Lung (tissue), 11 donors: ENCODE measurements at regions not wholly inside any gene's neighbourhood (a gene's known extent, or its start where the extent isn't known, plus 50 kb on each side); places are given as distances from the start of the nearest gene placed in this dataset.

Experiments used
- ATAC-seq: fragments of 200-7000 bp; cut with Tn5 transposase; one replicate; pipeline ENCODE4 v1.9.1; 2020; ENCODE audit warnings: moderate number of reproducible peaks; ENCODE audit not compliant: insufficient read depth, low FRiP score
- DNase-seq, 3 donors: peaks; one replicate each; pipeline ENCODE4 v3.0.0-alpha.2; 2013 to 2017
- H3K27ac ChIP-seq, 2 donors: one replicate each; pipeline ENCODE4 v1.5.1; 2013; ENCODE audit warnings: mild to moderate bottlenecking in 2 of 2, moderate library complexity in 2 of 2, control low read depth in 1 of 2, inconsistent platforms in 1 of 2, low read depth in 1 of 2, low read length in 1 of 2
- H3K27me3 ChIP-seq, 3 donors: one replicate each; pipeline ENCODE4 v1.5.1; 2013; ENCODE audit warnings: low read length in 2 of 3; ENCODE audit not compliant: control insufficient read depth in 3 of 3, insufficient read depth in 3 of 3
- H3K36me3 ChIP-seq, 4 donors: one replicate each; pipeline ENCODE4 v1.5.1; 2013; ENCODE audit warnings: low read length in 4 of 4, mild to moderate bottlenecking in 1 of 4, moderate library complexity in 1 of 4; ENCODE audit not compliant: control insufficient read depth in 4 of 4, insufficient read depth in 4 of 4
- H3K4me1 ChIP-seq, 5 donors: one replicate each; pipeline ENCODE4 v1.5.1; 2013; ENCODE audit warnings: low read length in 5 of 5, mild to moderate bottlenecking in 2 of 5, moderate library complexity in 1 of 5; ENCODE audit not compliant: control insufficient read depth in 5 of 5, insufficient read depth in 5 of 5
- H3K4me3 ChIP-seq: one replicate; pipeline ENCODE4 v1.5.1; 2013; ENCODE audit warnings: mild to moderate bottlenecking, control low read depth, moderate library complexity
- H3K9ac ChIP-seq, 2 donors: one replicate each; pipeline ENCODE4 v1.5.1; 2013; ENCODE audit warnings: low read length in 2 of 2, control low read depth in 1 of 2; ENCODE audit not compliant: insufficient read depth in 1 of 2
- H3K9me3 ChIP-seq, 4 donors: one replicate each; pipeline ENCODE4 v1.5.1; 2013; ENCODE audit warnings: low read length in 3 of 4, mild to moderate bottlenecking in 1 of 4, moderate library complexity in 1 of 4; ENCODE audit not compliant: control insufficient read depth in 4 of 4, insufficient read depth in 3 of 4
- CTCF ChIP-seq: IDR thresholded peaks from 2 replicates; pipeline ENCODE4 v1.5.1; 2012; ENCODE audit warnings: mild to moderate bottlenecking; ENCODE audit errors: control extremely low read depth, extremely low read depth
- WGBS, 2 donors: extraction: QIAGEN DNeasy Blood & Tissue Kit; methylation state at CpG; one replicate each; pipeline ENCODE4 v1.1.7; 2013; 5-methylcytosine and 5-hydroxymethylcytosine counted together
- donor health status: control.
- donor health status: control.
- donor health status: Bipolar disorder and iron deficiency.
- donor health status: healthy.
- donor health status: DM: yes; HTN: yes; CAD: no.

DNA sequence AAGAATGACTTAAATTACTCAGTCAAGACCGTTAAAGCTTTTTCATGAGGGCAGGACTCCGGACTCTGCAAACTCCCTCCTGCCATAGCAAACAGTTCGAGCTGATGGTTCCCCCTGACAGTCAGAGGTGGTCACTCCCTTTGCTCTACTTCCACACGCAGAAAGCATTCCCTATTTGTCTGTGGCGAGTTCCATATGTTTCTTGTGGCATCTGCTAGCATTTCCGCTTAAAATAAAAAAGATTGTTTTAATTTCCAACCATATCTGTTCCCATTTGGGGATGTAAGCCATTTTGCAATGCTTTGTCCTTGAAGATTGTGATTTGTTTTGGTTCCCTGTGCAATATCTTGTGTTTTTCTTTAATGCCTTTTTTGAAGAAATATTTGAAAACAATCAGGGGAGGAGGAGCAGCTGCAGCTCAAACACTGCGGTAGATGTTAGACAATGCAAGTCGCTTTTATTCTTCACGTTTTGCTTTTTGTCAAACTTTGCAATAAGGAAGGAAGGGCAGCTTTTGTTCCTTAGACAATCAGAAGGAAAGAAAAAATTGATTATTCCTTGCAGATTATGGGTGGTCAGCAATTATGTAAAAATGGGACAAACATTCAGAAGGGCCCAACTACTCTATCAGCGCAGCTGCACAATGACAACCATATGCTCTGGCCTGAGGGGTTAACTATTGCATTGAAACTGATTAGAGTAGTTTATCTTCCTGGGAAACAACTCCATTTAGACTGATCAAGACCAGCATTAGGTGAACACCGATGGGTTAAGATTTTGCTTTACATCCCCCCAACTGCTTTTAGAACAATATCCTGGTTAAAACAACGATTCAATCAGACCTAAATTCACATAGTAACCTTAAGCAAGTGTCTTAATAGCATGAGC, 425.8 kb upstream of the NRP1 start:
- DNase-seq (peak; percentile 27 to 79 (median 68)), ATAC-seq (no peak)
- H3K4me3 ChIP-seq: no peak overlapping the region

GRCh38 chr10:33759191-33759590, 424.7 kb upstream of the NRP1 start:
- H3K4me3 ChIP-seq: no peak overlapping the region
- no peaks in the 10 kb centered on the region for H3K9me3 ChIP-seq
- no peaks in the 10 kb centered on the region for H3K36me3 ChIP-seq
- TF ChIP-seq CTCF: no peak
- no peak for DNase-seq
- H3K27me3 ChIP-seq: no peaks in the 10 kb centered on the region
- no peak overlapping the region for H3K27ac ChIP-seq
- 93 to 94% methylated on average over 5 of the region's 5 CpGs for WGBS, 2 donors
- H3K4me1 ChIP-seq: peaks cover 0 to 9% (median 0%) of the 10 kb centered on the region in 5 donors
- H3K9ac ChIP-seq: no peak overlapping the region
- no peak for ATAC-seq

More for the DNA sequence above, 425.8 kb upstream of the NRP1 start:
- Histone ChIP-seq H3K4me1 (peaks cover 0 to 9% (median 0%) of the 10 kb centered on the region in 5 donors), H3K9me3 (no peaks in the 10 kb centered on the region), H3K9ac (no peak overlapping the region), H3K27me3 (no peaks in the 10 kb centered on the region), H3K27ac (no peak overlapping the region), H3K36me3 (no peaks in the 10 kb centered on the region)
- TF ChIP-seq CTCF: no peak
- WGBS, 2 donors: 79 to 80% methylated on average over 12 of the region's 12 CpGs

DNA sequence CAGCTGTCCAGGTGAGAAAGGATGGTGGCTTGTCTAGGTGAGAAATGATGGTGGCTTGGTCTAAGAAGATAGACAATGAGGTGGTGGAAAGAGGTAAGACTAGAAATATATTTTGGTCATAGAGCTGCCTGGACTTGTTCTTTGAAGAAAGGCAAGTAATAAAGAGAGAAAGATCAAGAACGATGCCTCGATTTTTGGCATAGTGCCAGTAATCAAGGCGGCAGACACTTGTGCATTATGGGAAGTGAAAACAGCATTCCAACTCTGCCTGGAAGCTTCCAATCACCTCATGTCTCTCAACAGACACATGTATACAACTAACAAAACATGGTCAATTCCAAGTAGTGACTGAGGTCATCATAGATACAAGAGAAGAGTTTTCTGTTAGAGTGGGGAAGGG, 423.8 kb upstream of the NRP1 start:
- Histone ChIP-seq H3K4me3 (no peak overlapping the region), H3K9me3 (no peaks in the 10 kb centered on the region), H3K36me3 (no peaks in the 10 kb centered on the region), H3K27ac (no peak overlapping the region), H3K27me3 (no peaks in the 10 kb centered on the region), H3K9ac (no peak overlapping the region), H3K4me1 (peaks cover 0 to 9% (median 0%) of the 10 kb centered on the region in 5 donors)
- no peak for TF ChIP-seq CTCF
- ATAC-seq: no peak
- 73 to 77% methylated on average over 3 of the region's 3 CpGs for WGBS, 2 donors
- DNase-seq: peak in 1 of 3 donors; percentile 19
